CD4-positive, alpha-beta T cell treated with Interleukin-4 for 1 hour (primary cell): ENCODE measurements at regions not wholly inside any gene's neighbourhood (a gene's known extent, or its start where the extent isn't known, plus 50 kb on each side); places are given as distances from the start of the nearest gene placed in this dataset.
"Not testable (repeated sequence)": the region's sequence is repeated elsewhere in the genome, so short reads cannot be mapped to it uniquely, and the experiment has no call there.

Experiments
- DNase-seq, 2 donors: peaks; one replicate each; pipeline ENCODE4 v3.0.0-alpha.2; 2020 to 2022

GRCh38 chr6:74757813-74758212 is 448.0 kb downstream of the COL12A1 start:
- DNase-seq, result no peak

GRCh38 chr6:74756923-74757322 is 448.9 kb downstream of the COL12A1 start:
- no peak for DNase-seq

- DNase-seq, result no peak
Measured at GRCh38 chr6:74755778-74756177, 450.1 kb downstream of the COL12A1 start.

GRCh38 chr6:74755196-74755595 is 450.7 kb downstream of the COL12A1 start:
- no peak for DNase-seq

- no peak for DNase-seq
Measured at GRCh38 chr6:74753883-74754600, 451.8 kb downstream of the COL12A1 start.

GRCh38 chr6:74752303-74752702 is 453.6 kb downstream of the COL12A1 start:
- DNase-seq, result no peak

GRCh38 chr6:74750826-74751225 is 455.0 kb downstream of the COL12A1 start:
- no peak for DNase-seq

- DNase-seq, result no peak
Measured at GRCh38 chr6:74749211-74750147, 456.4 kb downstream of the COL12A1 start.

- DNase-seq, result no peak
Measured at GRCh38 chr6:74745670-74746069, 460.2 kb downstream of the COL12A1 start.

- no peak for DNase-seq
Measured at GRCh38 chr6:74742793-74743508, 462.9 kb downstream of the COL12A1 start.

- no peak for DNase-seq
Measured at GRCh38 chr6:74741646-74742045, 464.2 kb downstream of the COL12A1 start.

GRCh38 chr6:74735304-74735703 is 470.5 kb downstream of the COL12A1 start:
- no peak for DNase-seq

GRCh38 chr6:74734901-74735300 is 471.0 kb downstream of the COL12A1 start:
- no peak for DNase-seq

GRCh38 chr6:74733830-74734620 is 471.8 kb downstream of the COL12A1 start:
- DNase-seq, result no peak

- DNase-seq, result no peak
Measured at GRCh38 chr6:74731931-74732330, 473.9 kb downstream of the COL12A1 start.

GRCh38 chr6:74731204-74731603 is 474.6 kb downstream of the COL12A1 start:
- DNase-seq, result no peak

GRCh38 chr6:74720923-74721322 is 484.9 kb downstream of the COL12A1 start:
- DNase-seq, result no peak

GRCh38 chr6:74717591-74717990 is 488.3 kb downstream of the COL12A1 start:
- no peak for DNase-seq

- no peak for DNase-seq
Measured at GRCh38 chr6:74715355-74716085, 490.3 kb downstream of the COL12A1 start.

- DNase-seq, result no peak
Measured at GRCh38 chr6:74713941-74714340, 491.9 kb downstream of the COL12A1 start.

- DNase-seq, result no peak
Measured at GRCh38 chr6:74705451-74705850, 500.4 kb downstream of the COL12A1 start.

- DNase-seq, result not testable (repeated sequence)
Measured at GRCh38 chr6:74704540-74704939, 501.3 kb downstream of the COL12A1 start.
